Right atrium auricular region (tissue), 2 donors: ENCODE measurements at regions not wholly inside any gene's neighbourhood (a gene's known extent, or its start where the extent isn't known, plus 50 kb on each side); places are given as distances from the start of the nearest gene placed in this dataset.

Experiments
- DNase-seq: peaks from one replicate; pipeline ENCODE4 v3.0.0-alpha.2; 2019; ENCODE audit warnings: low spot score
- H3K27ac ChIP-seq, 2 donors: fragments of 200-600 bp; sonication (generic); 1 replicate in 1 of 2; 2 replicates in 1 of 2; pipeline ENCODE4 v1.5.1; 2016 to 2019
- H3K27me3 ChIP-seq, 2 donors: fragments of 200-600 bp; sonication (generic); one replicate each; pipeline versions ENCODE4 v1.5.1 to v1.6.0; 2017 to 2019
- H3K36me3 ChIP-seq: fragments of 200-600 bp; sonication (generic); one replicate; pipeline ENCODE4 v1.5.1; 2016
- H3K4me1 ChIP-seq, 2 donors: fragments of 200-600 bp; sonication (generic); one replicate each; pipeline versions ENCODE4 v1.5.1 to v1.6.0; 2017 to 2019
- H3K4me3 ChIP-seq, 2 donors: fragments of 200-600 bp; sonication (generic); 1 replicate in 1 of 2; 2 replicates in 1 of 2; pipeline ENCODE4 v1.5.1; 2017 to 2019; ENCODE audit warnings: mild to moderate bottlenecking in 1 of 2, moderate library complexity in 1 of 2
- H3K9me3 ChIP-seq, 2 donors: fragments of 200-600 bp; sonication (generic); one replicate each; pipeline ENCODE4 v1.5.1; 2019
- CTCF ChIP-seq, 2 donors: fragments of 200-600 bp; sonication (generic); IDR thresholded peaks; one replicate each; pipeline ENCODE4 v1.5.1; 2019; ENCODE audit warnings: antibody characterized with exemption in 2 of 2

- no peaks in the 10 kb centered on the region for H3K36me3 ChIP-seq
- no peak overlapping the region for H3K27ac ChIP-seq
- no peak overlapping the region for H3K4me3 ChIP-seq
- no peaks in the 10 kb centered on the region for H3K9me3 ChIP-seq
- H3K4me1 ChIP-seq: no peaks in the 10 kb centered on the region
- TF ChIP-seq CTCF (IDR thresholded peaks at IDR 0.05): no peak
- H3K27me3 ChIP-seq: no peaks in the 10 kb centered on the region
- no peak for DNase-seq
Measured at GRCh38 chr16:47947723-47948122, 208.1 kb downstream of the ABCC12 start.

GRCh38 chr16:47946092-47946491 is 209.7 kb downstream of the ABCC12 start:
- H3K4me3 ChIP-seq: no peak overlapping the region

GRCh38 chr16:47944589-47944988 is 211.2 kb downstream of the ABCC12 start:
- Histone ChIP-seq H3K9me3 (no peaks in the 10 kb centered on the region), H3K36me3 (no peaks in the 10 kb centered on the region), H3K4me3 (no peak overlapping the region), H3K27me3 (no peaks in the 10 kb centered on the region), H3K4me1 (no peaks in the 10 kb centered on the region), H3K27ac (no peak overlapping the region)
- no peak for TF ChIP-seq CTCF (IDR thresholded peaks at IDR 0.05)
- no peak for DNase-seq

More at GRCh38 chr16:47946092-47946491, 209.7 kb downstream of the ABCC12 start:
- H3K9me3 ChIP-seq: no peaks in the 10 kb centered on the region
- no peaks in the 10 kb centered on the region for H3K36me3 ChIP-seq
- H3K27ac ChIP-seq: no peak overlapping the region
- no peaks in the 10 kb centered on the region for H3K4me1 ChIP-seq
- TF ChIP-seq CTCF (IDR thresholded peaks at IDR 0.05): no peak
- no peaks in the 10 kb centered on the region for H3K27me3 ChIP-seq
- DNase-seq: no peak

- Histone ChIP-seq H3K27me3 (no peaks in the 10 kb centered on the region), H3K27ac (no peak overlapping the region), H3K36me3 (no peaks in the 10 kb centered on the region), H3K4me3 (no peak overlapping the region), H3K9me3 (no peaks in the 10 kb centered on the region), H3K4me1 (no peaks in the 10 kb centered on the region)
- TF ChIP-seq CTCF (IDR thresholded peaks at IDR 0.05): no peak
- no peak for DNase-seq
Measured at GRCh38 chr16:47943235-47943634, 212.6 kb downstream of the ABCC12 start.

- H3K27me3 ChIP-seq: no peaks in the 10 kb centered on the region
- DNase-seq: no peak
- H3K36me3 ChIP-seq: no peaks in the 10 kb centered on the region
- no peaks in the 10 kb centered on the region for H3K4me1 ChIP-seq
- H3K4me3 ChIP-seq: no peak overlapping the region
- no peaks in the 10 kb centered on the region for H3K9me3 ChIP-seq
- no peak overlapping the region for H3K27ac ChIP-seq
- TF ChIP-seq CTCF (IDR thresholded peaks at IDR 0.05): no peak
Measured at GRCh38 chr16:47940466-47940865, 215.3 kb downstream of the ABCC12 start.

- Histone ChIP-seq H3K4me3 (no peak overlapping the region), H3K27ac (no peak overlapping the region), H3K27me3 (no peaks in the 10 kb centered on the region), H3K9me3 (peaks cover 0 to under 1% of the 10 kb centered on the region in 2 donors), H3K4me1 (no peaks in the 10 kb centered on the region), H3K36me3 (no peaks in the 10 kb centered on the region)
- no peak for TF ChIP-seq CTCF (IDR thresholded peaks at IDR 0.05)
- no peak for DNase-seq
Measured at GRCh38 chr16:47939680-47940079, 216.1 kb downstream of the ABCC12 start.
